HepG2 (cell line): ENCODE measurements at regions not wholly inside any gene's neighbourhood (a gene's known extent, or its start where the extent isn't known, plus 50 kb on each side); places are given as distances from the start of the nearest gene placed in this dataset.

Source experiments
- ATAC-seq: fragments of 200-7000 bp; cut with Tn5 transposase; 3 replicates; pipeline ENCODE4 v1.9.1; 2020; ENCODE audit warnings: mild to moderate bottlenecking, moderate library complexity
- BruUV-seq: library from RNA; stranded (reverse); fragments of 400-500 nt; replicated peaks from 2 replicates; lab custom pipeline; 2021; lab: Mats Ljungman, UMichigan
- CTCF ChIA-PET: fragments of 300-600 bp; formaldehyde crosslinking; extraction: SDS; loops from one replicate; lab custom pipeline; 2021; ENCODE audit warnings: low total read pairs, inconsistent platforms, low intra/inter-chr PET ratio; lab: Yijun Ruan, JAX
- POLR2A ChIA-PET: fragments of 350-600 bp; sonication (Branson Sonifier 250); formaldehyde crosslinking; loops from one replicate; lab custom pipeline; 2020; ENCODE audit warnings: antibody characterized with exemption, inconsistent platforms; lab: Yijun Ruan, JAX
- DNase-seq: peaks from one replicate; pipeline ENCODE4 v3.0.0-alpha.2; 2015; ENCODE audit warnings: low spot score
- FAIRE-seq: peaks from 3 replicates; lab custom pipeline; 2011; peaks lifted over from hg19 to GRCh38; lab: Jason Lieb, UNC
- H2AFZ ChIP-seq: one replicate; pipeline ENCODE4 v1.6.1; 2011; ENCODE audit warnings: low read length, inconsistent platforms
- H3K27ac ChIP-seq: fragments of 300-600 bp; 3 replicates; pipeline ENCODE4 v1.8.0; 2011; ENCODE audit warnings: mixed run types, mild to moderate bottlenecking, mixed read lengths, low read length, inconsistent platforms; ENCODE audit not compliant: insufficient read depth; ENCODE audit errors: extremely low read length
- H3K27me3 ChIP-seq, 2 experiments: fragments of 200-600 bp in 1 of 2; 2 replicates in 1 of 2; 3 replicates in 1 of 2; pipeline versions ENCODE4 v1.6.0 to v1.8.0; 2011; ENCODE audit warnings: low read length in 2 of 2, mild to moderate bottlenecking in 2 of 2, moderate library complexity in 2 of 2, inconsistent platforms in 1 of 2; ENCODE audit not compliant: insufficient read depth in 2 of 2, control insufficient read depth in 1 of 2
- H3K36me3 ChIP-seq, 2 experiments: fragments of 200-600 bp in 1 of 2; replicated peaks in 1 of 2; 2 replicates in 1 of 2; 3 replicates in 1 of 2; pipeline versions ENCODE4 v1.5.1 to v1.8.0; 2011; ENCODE audit warnings: low read length in 2 of 2, inconsistent platforms in 1 of 2; ENCODE audit not compliant: insufficient read depth in 2 of 2, control insufficient read depth in 1 of 2
- H3K4me1 ChIP-seq: 2 replicates; pipeline ENCODE4 v1.5.1; 2012; ENCODE audit warnings: low read length, inconsistent platforms; ENCODE audit not compliant: insufficient read depth
- H3K4me2 ChIP-seq: 2 replicates; pipeline ENCODE4 v1.6.0; 2011; ENCODE audit warnings: low read depth, low read length, inconsistent platforms
- H3K4me3 ChIP-seq, 3 experiments: fragments of 200-600 bp in 1 of 3; sonication (generic), shearing (Covaris generic) in 1 of 3; replicated peaks in 1 of 3; 2 replicates each; pipeline ENCODE4 v1.5.1; 2011 to 2016; ENCODE audit warnings: low read length in 3 of 3, inconsistent platforms in 2 of 3, low read depth in 2 of 3, mild to moderate bottlenecking in 2 of 3, control low read depth in 1 of 3, mixed read lengths in 1 of 3; ENCODE audit not compliant: insufficient read depth in 1 of 3
- H3K79me2 ChIP-seq: one replicate; pipeline ENCODE4 v1.6.1; 2011; ENCODE audit warnings: low read length, inconsistent platforms; ENCODE audit not compliant: insufficient read depth
- H3K9ac ChIP-seq: 2 replicates; pipeline ENCODE4 v1.6.0; 2011; ENCODE audit warnings: mild to moderate bottlenecking, low read depth, low read length, inconsistent platforms; ENCODE audit not compliant: insufficient read depth
- H3K9me3 ChIP-seq: 2 replicates; pipeline ENCODE4 v1.5.1; 2012; ENCODE audit warnings: mild to moderate bottlenecking, low read length
- H4K20me1 ChIP-seq: 2 replicates; pipeline ENCODE4 v1.6.0; 2011; ENCODE audit warnings: inconsistent platforms, mild to moderate bottlenecking, low read length, moderate library complexity; ENCODE audit not compliant: insufficient read depth
- ARNTL ChIP-seq: sonication (generic); formaldehyde crosslinking; IDR thresholded peaks from 2 replicates; pipeline ENCODE4 v1.4.0; 2020; ENCODE audit warnings: mild to moderate bottlenecking, missing genetic modification reagents
- ZBTB38 ChIP-seq: sonication (generic); formaldehyde crosslinking; IDR thresholded peaks from 2 replicates; pipeline ENCODE4 v1.5.1; 2020; ENCODE audit warnings: mild to moderate bottlenecking, missing genetic modification reagents
- ZNF703 ChIP-seq: sonication (generic); formaldehyde crosslinking; IDR thresholded peaks from 2 replicates; pipeline ENCODE4 v1.5.1; 2020; ENCODE audit warnings: missing genetic modification reagents, mild to moderate bottlenecking, moderate library complexity, borderline replicate concordance
- ZNF781 ChIP-seq: sonication (generic); formaldehyde crosslinking; IDR thresholded peaks from 2 replicates; pipeline ENCODE4 v1.5.1; 2020; ENCODE audit warnings: borderline replicate concordance, mild to moderate bottlenecking, missing genetic modification reagents; ENCODE audit errors: not compliant biosample characterization
- WGBS: methylation state at CpG from one replicate; pipeline ENCODE4 v1.1.6; 2017; ENCODE audit warnings: low lambda C conversion rate; 5-methylcytosine and 5-hydroxymethylcytosine counted together
- in situ Hi-C: cut with HindIII; loops from 2 replicates; pipeline ENCODE4 v1.10.0; 2017; ENCODE audit warnings: low pct_unique_long_range_greater_than_20kb; ENCODE audit not compliant: extremely low pct_ligation_motif_present
- intact Hi-C: fragments of 100-400 bp; cut with micrococcal nuclease; formaldehyde crosslinking; loops from one replicate; pipeline ENCODE4 v1.10.0; 2022; ENCODE audit not compliant: unreplicated experiment
- TF ChIP-seq, protein P1 (sequence below): IDR thresholded peaks from 2 replicates; pipeline ENCODE4 v1.6.1; 2018; ENCODE audit warnings: missing genetic modification reagents
- TF ChIP-seq, protein P2 (sequence below): sonication (generic); formaldehyde crosslinking; IDR thresholded peaks from 2 replicates; pipeline ENCODE4 v1.5.1; 2020; ENCODE audit warnings: mild to moderate bottlenecking, moderate library complexity, missing genetic modification reagents

DNA sequence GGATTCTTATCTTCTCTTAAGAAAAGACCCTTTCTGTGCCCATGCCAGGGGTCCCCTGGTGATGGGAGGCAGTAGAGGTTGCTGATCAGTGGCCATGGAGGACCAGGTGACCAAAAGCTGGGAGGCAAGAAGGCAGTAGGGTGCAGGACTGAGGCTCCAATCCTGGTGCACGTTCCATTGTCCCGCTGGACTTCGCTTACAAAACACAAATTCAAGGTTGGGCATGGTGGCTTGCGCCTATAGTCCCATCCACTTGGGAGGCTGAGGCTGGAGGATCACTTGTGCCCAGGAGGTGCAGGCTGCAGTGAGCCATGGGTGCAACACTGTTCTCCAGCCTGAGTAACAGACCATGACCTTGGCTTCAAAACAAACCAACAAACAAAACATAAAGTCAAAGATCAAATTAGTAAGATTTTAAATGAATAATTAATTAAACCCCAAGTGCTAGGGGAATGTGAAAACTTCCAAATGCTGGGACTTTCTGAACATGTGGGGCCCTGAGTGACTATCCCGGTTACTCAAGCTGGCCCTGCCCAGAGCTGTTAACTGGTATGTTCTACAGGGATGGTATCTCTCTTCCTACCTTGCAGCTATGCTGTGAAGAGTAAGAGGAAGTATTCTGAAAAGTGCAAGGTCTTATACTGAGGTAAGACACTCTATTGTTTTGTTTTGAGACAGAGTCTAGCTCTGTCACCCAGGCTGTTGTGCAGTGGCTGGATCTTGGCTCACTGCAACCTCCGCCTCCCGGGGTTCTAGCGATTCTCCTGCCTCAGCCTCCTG lies 97.6 kb downstream of the LYZL2 start (continued):
- TF ChIP-seq, protein P1, sequence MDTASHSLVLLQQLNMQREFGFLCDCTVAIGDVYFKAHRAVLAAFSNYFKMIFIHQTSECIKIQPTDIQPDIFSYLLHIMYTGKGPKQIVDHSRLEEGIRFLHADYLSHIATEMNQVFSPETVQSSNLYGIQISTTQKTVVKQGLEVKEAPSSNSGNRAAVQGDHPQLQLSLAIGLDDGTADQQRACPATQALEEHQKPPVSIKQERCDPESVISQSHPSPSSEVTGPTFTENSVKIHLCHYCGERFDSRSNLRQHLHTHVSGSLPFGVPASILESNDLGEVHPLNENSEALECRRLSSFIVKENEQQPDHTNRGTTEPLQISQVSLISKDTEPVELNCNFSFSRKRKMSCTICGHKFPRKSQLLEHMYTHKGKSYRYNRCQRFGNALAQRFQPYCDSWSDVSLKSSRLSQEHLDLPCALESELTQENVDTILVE (CRISPR knock-in tag): no peak
- TF ChIP-seq ARNTL (CRISPR knock-in tag): no peak
- TF ChIP-seq, protein P2, sequence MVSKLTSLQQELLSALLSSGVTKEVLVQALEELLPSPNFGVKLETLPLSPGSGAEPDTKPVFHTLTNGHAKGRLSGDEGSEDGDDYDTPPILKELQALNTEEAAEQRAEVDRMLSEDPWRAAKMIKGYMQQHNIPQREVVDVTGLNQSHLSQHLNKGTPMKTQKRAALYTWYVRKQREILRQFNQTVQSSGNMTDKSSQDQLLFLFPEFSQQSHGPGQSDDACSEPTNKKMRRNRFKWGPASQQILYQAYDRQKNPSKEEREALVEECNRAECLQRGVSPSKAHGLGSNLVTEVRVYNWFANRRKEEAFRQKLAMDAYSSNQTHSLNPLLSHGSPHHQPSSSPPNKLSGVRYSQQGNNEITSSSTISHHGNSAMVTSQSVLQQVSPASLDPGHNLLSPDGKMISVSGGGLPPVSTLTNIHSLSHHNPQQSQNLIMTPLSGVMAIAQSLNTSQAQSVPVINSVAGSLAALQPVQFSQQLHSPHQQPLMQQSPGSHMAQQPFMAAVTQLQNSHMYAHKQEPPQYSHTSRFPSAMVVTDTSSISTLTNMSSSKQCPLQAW (CRISPR knock-in tag): no peak

DNA sequence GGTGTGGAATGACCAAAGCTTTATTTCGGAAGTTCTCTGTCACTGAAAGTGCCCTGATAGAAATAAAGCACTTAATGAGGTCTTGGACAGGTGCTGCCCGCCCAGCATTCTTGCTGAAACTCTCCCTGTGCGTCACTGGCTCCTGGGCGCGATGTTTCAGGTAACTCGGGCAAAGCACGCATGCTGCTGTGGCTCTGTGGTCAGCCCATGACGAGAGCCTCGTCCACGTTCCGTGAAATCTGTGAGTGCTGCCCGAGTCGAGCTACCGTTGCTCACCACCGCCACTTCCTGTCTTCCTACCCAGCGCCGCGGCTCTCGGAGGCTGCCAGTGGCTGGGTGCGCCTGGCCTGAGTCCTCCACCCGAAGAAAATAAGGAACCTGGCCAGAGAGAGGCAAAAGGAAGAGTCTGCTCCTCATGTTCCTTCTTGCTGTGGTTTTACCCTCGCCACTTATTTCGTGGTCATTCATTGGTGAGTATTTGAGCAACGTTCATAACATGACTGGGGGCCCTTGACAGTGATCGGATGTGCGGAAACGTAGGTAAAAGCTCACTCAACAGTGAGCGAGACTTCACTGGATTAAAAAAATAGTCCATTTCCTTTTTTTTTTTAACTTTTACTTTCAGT lies 95.5 kb downstream of the MAP3K8 start:
- H3K27me3 ChIP-seq: no peaks in the 10 kb centered on the region; a peak in 1 of 5 replicates
- no peaks in the 10 kb centered on the region for H4K20me1 ChIP-seq
- DNase-seq (no peak), ATAC-seq (no peak), FAIRE-seq (no peak)
- TF ChIP-seq ZNF703 (no peak), ZNF781 (CRISPR knock-in tag) (no peak), ZBTB38 (0 out of 2 replicates have a peak, but pooled peaks have one; percentile 13)
- no peak overlapping the region for H3K4me3 ChIP-seq
- H3K9ac ChIP-seq: no peak overlapping the region
- no peak overlapping the region for H3K4me2 ChIP-seq
- in situ Hi-C loops (no loop called here), intact Hi-C loops (no loop called here)
- no peak overlapping the region for H2AFZ ChIP-seq
- H3K79me2 ChIP-seq: no peaks in the 10 kb centered on the region
- no peak overlapping the region for H3K27ac ChIP-seq
- peaks cover 64% of the 10 kb centered on the region for H3K4me1 ChIP-seq
- ChIA-PET CTCF (no interaction called here), POLR2A (no interaction called here)
- BruUV-seq: no TSS peak
- no peaks in the 10 kb centered on the region for H3K36me3 ChIP-seq
- H3K9me3 ChIP-seq: no peaks in the 10 kb centered on the region
- 89% methylated on average over 25 of the region's 28 CpGs for WGBS
